Neural cell (in vitro differentiated cells): ENCODE measurements at regions not wholly inside any gene's neighbourhood (a gene's known extent, or its start where the extent isn't known, plus 50 kb on each side); places are given as distances from the start of the nearest gene placed in this dataset.

Experiments
- H2AFZ ChIP-seq: fragments of 200-600, 300-800 bp; sonication (generic), shearing (Covaris generic); 2 replicates; pipeline ENCODE4 v1.6.0; 2014; ENCODE audit warnings: low read depth, mild to moderate bottlenecking, antibody characterized with exemption, low read length, moderate library complexity
- H3F3A ChIP-seq: fragments of 200-600 bp; shearing (Covaris generic); 2 replicates; pipeline ENCODE4 v1.6.1; 2016; ENCODE audit warnings: mild to moderate bottlenecking, moderate library complexity, mixed read lengths, antibody characterized with exemption, low read length; ENCODE audit not compliant: insufficient read depth, poor library complexity, severe bottlenecking
- H3K27ac ChIP-seq: fragments of 200-600, 300-800 bp; sonication (generic), shearing (Covaris generic); 2 replicates; pipeline ENCODE4 v1.5.1; 2014; ENCODE audit warnings: mild to moderate bottlenecking, low read length, moderate library complexity
- H3K27me3 ChIP-seq: fragments of 300-800, 200-600 bp; sonication (generic), shearing (Covaris generic); 2 replicates; pipeline ENCODE4 v1.6.0; 2014; ENCODE audit warnings: mild to moderate bottlenecking, low read depth, low read length, moderate library complexity; ENCODE audit not compliant: insufficient read depth
- H3K36me3 ChIP-seq: fragments of 300-800, 200-600 bp; sonication (generic), shearing (Covaris generic); 2 replicates; pipeline ENCODE4 v1.5.1; 2014; ENCODE audit warnings: mild to moderate bottlenecking, antibody characterized with exemption, low read length, moderate library complexity; ENCODE audit not compliant: insufficient read depth
- H3K4me2 ChIP-seq: fragments of 300-800, 200-600 bp; sonication (generic), shearing (Covaris generic); 2 replicates; pipeline ENCODE4 v1.6.0; 2014; ENCODE audit warnings: mild to moderate bottlenecking, low read length
- H3K4me3 ChIP-seq: fragments of 300-800, 200-600 bp; sonication (generic), shearing (Covaris generic); 2 replicates; pipeline ENCODE4 v1.5.1; 2014; ENCODE audit warnings: mild to moderate bottlenecking, low read length, moderate library complexity
- H3K79me2 ChIP-seq: fragments of 200-600 bp; shearing (Covaris generic); replicated peaks from 2 replicates; pipeline ENCODE4 v1.6.0; 2014; ENCODE audit warnings: mild to moderate bottlenecking, low read length, moderate library complexity; ENCODE audit not compliant: insufficient read depth
- H3K9ac ChIP-seq: fragments of 300-800, 200-600 bp; sonication (generic), shearing (Covaris generic); 2 replicates; pipeline ENCODE4 v1.6.1; 2016; ENCODE audit warnings: mild to moderate bottlenecking, low read length, mixed read lengths
- H3K9me2 ChIP-seq: fragments of 200-600 bp; shearing (Covaris generic); 2 replicates; pipeline ENCODE4 v1.6.1; 2016; ENCODE audit warnings: mild to moderate bottlenecking, low read length, mixed read lengths; ENCODE audit not compliant: insufficient read depth
- H3K9me3 ChIP-seq: fragments of 200-600, 300-800 bp; sonication (generic), shearing (Covaris generic); 2 replicates; pipeline ENCODE4 v1.6.1; 2016; ENCODE audit warnings: mild to moderate bottlenecking, mixed run types, low read length, moderate library complexity, mixed read lengths
- H4K20me1 ChIP-seq: fragments of 200-600 bp; shearing (Covaris generic); 2 replicates; pipeline ENCODE4 v1.6.1; 2016; ENCODE audit warnings: mild to moderate bottlenecking, mixed run types; ENCODE audit not compliant: insufficient read depth
- EP300 ChIP-seq: fragments of 450-650 bp; conservative IDR thresholded peaks from 2 replicates; pipeline ENCODE4 v1.6.1; 2014; ENCODE audit warnings: antibody characterized with exemption, mild to moderate bottlenecking, moderate library complexity; ENCODE audit not compliant: poor library complexity, severe bottlenecking
- EZH2 ChIP-seq: fragments of 200-600, 300-800 bp; shearing (Covaris generic), sonication (generic); IDR thresholded peaks from 2 replicates; pipeline ENCODE4 v1.6.1; 2014; ENCODE audit warnings: antibody characterized with exemption, low read length, borderline replicate concordance, mild to moderate bottlenecking; ENCODE audit not compliant: insufficient read depth, poor library complexity, severe bottlenecking
- MXI1 ChIP-seq: fragments of 450-650 bp; conservative IDR thresholded peaks from 2 replicates; pipeline ENCODE4 v1.6.1; 2014; ENCODE audit warnings: antibody characterized with exemption, mild to moderate bottlenecking; ENCODE audit not compliant: poor library complexity, severe bottlenecking
- POLR2AphosphoS5 ChIP-seq: IDR thresholded peaks from 2 replicates; pipeline ENCODE4 v1.6.1; 2012
- RAD21 ChIP-seq: fragments of 450-650 bp; conservative IDR thresholded peaks from 2 replicates; pipeline ENCODE4 v1.6.1; 2014; ENCODE audit warnings: antibody characterized with exemption, mild to moderate bottlenecking, moderate library complexity
- REST ChIP-seq: IDR thresholded peaks from 2 replicates; pipeline ENCODE4 v1.6.1; 2012; ENCODE audit warnings: borderline replicate concordance
- SMC3 ChIP-seq: fragments of 450-650 bp; conservative IDR thresholded peaks from 2 replicates; pipeline ENCODE4 v1.6.1; 2014; ENCODE audit warnings: antibody characterized with exemption, mild to moderate bottlenecking, moderate library complexity; ENCODE audit not compliant: poor library complexity
- TAF1 ChIP-seq: IDR thresholded peaks from 2 replicates; pipeline ENCODE4 v1.6.1; 2012; ENCODE audit warnings: low read depth
- TF ChIP-seq, protein P1 (sequence below): fragments of 450-650 bp; IDR thresholded peaks from 2 replicates; pipeline ENCODE4 v1.5.1; 2014; ENCODE audit warnings: antibody characterized with exemption, mild to moderate bottlenecking, moderate library complexity; ENCODE audit not compliant: poor library complexity, severe bottlenecking

DNA sequence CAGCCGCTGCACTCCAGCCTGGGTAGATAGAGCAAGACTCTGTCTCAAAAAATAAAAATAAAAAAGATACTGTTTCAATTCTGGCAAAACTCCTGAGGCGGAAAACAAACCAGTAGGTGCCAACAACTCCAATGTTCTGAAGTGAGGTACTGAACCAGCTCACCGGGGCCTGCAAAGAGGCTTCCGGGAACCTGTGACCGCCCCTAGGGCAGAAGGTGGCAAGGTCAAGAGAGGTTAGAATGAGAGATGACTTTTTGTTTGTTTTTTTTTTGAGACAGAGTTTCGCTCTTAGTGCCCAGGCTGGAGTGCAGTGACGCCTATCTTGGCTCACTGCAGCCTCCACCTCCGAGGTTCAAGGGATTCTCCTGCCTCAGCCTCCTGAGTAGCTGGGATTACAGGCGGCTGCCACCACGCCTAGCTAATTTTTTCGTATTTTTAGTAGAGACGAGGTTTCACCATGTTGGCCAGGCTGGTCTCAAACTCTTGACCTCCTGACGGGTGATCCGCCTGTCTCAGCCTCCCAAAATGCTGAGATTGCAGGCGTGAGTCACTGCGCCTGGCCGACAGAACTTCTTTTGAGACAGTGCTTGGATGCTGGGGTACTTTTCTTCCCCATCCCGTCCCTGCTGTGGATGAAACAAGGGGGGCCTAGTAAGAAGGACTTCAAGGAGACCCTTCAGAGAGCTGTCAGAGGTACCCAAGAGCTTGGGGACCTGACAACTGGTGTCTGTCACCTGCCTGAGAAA lies 91.9 kb upstream of the SLC25A33 start:
- Histone ChIP-seq H4K20me1 (no peaks in the 10 kb centered on the region), H3K4me3 (no peak overlapping the region), H3K27ac (no peak overlapping the region)

More for the DNA sequence above, 91.9 kb upstream of the SLC25A33 start:
- no peaks in the 10 kb centered on the region for H3K9me3 ChIP-seq
- H3K9me2 ChIP-seq = no peaks in the 10 kb centered on the region
- H2AFZ ChIP-seq = no peak overlapping the region
- no peaks in the 10 kb centered on the region for H3K36me3 ChIP-seq
- no peaks in the 10 kb centered on the region for H3K79me2 ChIP-seq
- H3K4me2 ChIP-seq = no peak overlapping the region
- H3K9ac ChIP-seq = no peak overlapping the region
- H3F3A ChIP-seq = no peaks in the 10 kb centered on the region
- no peak for TF ChIP-seq POLR2AphosphoS5
- no peak for TF ChIP-seq EZH2
- no peak for TF ChIP-seq TAF1
- TF ChIP-seq, protein P1, sequence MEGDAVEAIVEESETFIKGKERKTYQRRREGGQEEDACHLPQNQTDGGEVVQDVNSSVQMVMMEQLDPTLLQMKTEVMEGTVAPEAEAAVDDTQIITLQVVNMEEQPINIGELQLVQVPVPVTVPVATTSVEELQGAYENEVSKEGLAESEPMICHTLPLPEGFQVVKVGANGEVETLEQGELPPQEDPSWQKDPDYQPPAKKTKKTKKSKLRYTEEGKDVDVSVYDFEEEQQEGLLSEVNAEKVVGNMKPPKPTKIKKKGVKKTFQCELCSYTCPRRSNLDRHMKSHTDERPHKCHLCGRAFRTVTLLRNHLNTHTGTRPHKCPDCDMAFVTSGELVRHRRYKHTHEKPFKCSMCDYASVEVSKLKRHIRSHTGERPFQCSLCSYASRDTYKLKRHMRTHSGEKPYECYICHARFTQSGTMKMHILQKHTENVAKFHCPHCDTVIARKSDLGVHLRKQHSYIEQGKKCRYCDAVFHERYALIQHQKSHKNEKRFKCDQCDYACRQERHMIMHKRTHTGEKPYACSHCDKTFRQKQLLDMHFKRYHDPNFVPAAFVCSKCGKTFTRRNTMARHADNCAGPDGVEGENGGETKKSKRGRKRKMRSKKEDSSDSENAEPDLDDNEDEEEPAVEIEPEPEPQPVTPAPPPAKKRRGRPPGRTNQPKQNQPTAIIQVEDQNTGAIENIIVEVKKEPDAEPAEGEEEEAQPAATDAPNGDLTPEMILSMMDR = no peak
- TF ChIP-seq REST = no peak
- no peak for TF ChIP-seq EP300
- no peak for TF ChIP-seq RAD21
- no peak for TF ChIP-seq SMC3
- TF ChIP-seq MXI1 = no peak
- H3K27me3 ChIP-seq = no peaks in the 10 kb centered on the region
